ENCODE measurements at regions not wholly inside any gene's neighbourhood (a gene's known extent, or its start where the extent isn't known, plus 50 kb on each side); places are given as distances from the start of the nearest gene placed in this dataset.
"Not testable (repeated sequence)": the region's sequence is repeated elsewhere in the genome, so short reads cannot be mapped to it uniquely, and the experiment has no call there.

GRCh38 chr4:181810711-181811110, 432.5 kb upstream of the TENM3 start:
- Mint-ChIP-seq H3K27me3 (no peaks in the 10 kb centered on the region), H3K9me3 (ENCODE audit: low read depth) (no peaks in the 10 kb centered on the region), H3K36me3 (ENCODE audit: insufficient read depth) (no peaks in the 10 kb centered on the region), H3K27ac (no peak overlapping the region), H3K4me1 (ENCODE audit: low read depth) (no peaks in the 10 kb centered on the region), H3K4me3 (ENCODE audit: low read depth) (no peak overlapping the region)
- TF ChIP-seq CTCF (IDR thresholded peaks at IDR 0.05; ENCODE audit: unreplicated experiment) = no peak
- DNase-seq (ENCODE audit: low spot score, unreplicated experiment) = no peak

- not testable (repeated sequence) for H3K36me3 Mint-ChIP-seq (ENCODE audit: insufficient read depth); DNase-seq (ENCODE audit: low spot score, unreplicated experiment); H3K4me3 Mint-ChIP-seq (ENCODE audit: low read depth); H3K9me3 Mint-ChIP-seq (ENCODE audit: low read depth); H3K27ac Mint-ChIP-seq; H3K4me1 Mint-ChIP-seq (ENCODE audit: low read depth); H3K27me3 Mint-ChIP-seq
These were observed 431.7 kb upstream of the TENM3 start for GRCh38 chr4:181811550-181811949.

- peaks cover 3% of the 10 kb centered on the region for H3K36me3 Mint-ChIP-seq (ENCODE audit: insufficient read depth)
- peaks cover 32% of the 10 kb centered on the region for H3K4me1 Mint-ChIP-seq (ENCODE audit: low read depth)
- peaks cover 5% of the 10 kb centered on the region for H3K9me3 Mint-ChIP-seq (ENCODE audit: low read depth)
- H3K4me3 Mint-ChIP-seq (ENCODE audit: low read depth) = no peak overlapping the region
- no peaks in the 10 kb centered on the region for H3K27me3 Mint-ChIP-seq
- H3K27ac Mint-ChIP-seq = peak overlapping the region; percentile 78
- no peak for TF ChIP-seq CTCF (IDR thresholded peaks at IDR 0.05; ENCODE audit: unreplicated experiment)
- no peak for DNase-seq (ENCODE audit: low spot score, unreplicated experiment)
These were observed 423.3 kb upstream of the TENM3 start for GRCh38 chr4:181819946-181820345.

- peaks cover 3% of the 10 kb centered on the region for H3K36me3 Mint-ChIP-seq (ENCODE audit: insufficient read depth)
- peak overlapping the region; percentile 82 for H3K27ac Mint-ChIP-seq
- no peak for DNase-seq (ENCODE audit: low spot score, unreplicated experiment)
- H3K4me1 Mint-ChIP-seq (ENCODE audit: low read depth) = peaks cover 32% of the 10 kb centered on the region
- H3K9me3 Mint-ChIP-seq (ENCODE audit: low read depth) = peaks cover 5% of the 10 kb centered on the region
- no peak for TF ChIP-seq CTCF (IDR thresholded peaks at IDR 0.05; ENCODE audit: unreplicated experiment)
- H3K4me3 Mint-ChIP-seq (ENCODE audit: low read depth) = peak overlapping the region; percentile 39
- H3K27me3 Mint-ChIP-seq = no peaks in the 10 kb centered on the region
These were observed 422.6 kb upstream of the TENM3 start for GRCh38 chr4:181820553-181820952.

- H3K27ac Mint-ChIP-seq = peak overlapping the region; percentile 82
- peaks cover 3% of the 10 kb centered on the region for H3K36me3 Mint-ChIP-seq (ENCODE audit: insufficient read depth)
- H3K27me3 Mint-ChIP-seq = peaks cover 6% of the 10 kb centered on the region
- no peak for TF ChIP-seq CTCF (IDR thresholded peaks at IDR 0.05; ENCODE audit: unreplicated experiment)
- peaks cover 5% of the 10 kb centered on the region for H3K9me3 Mint-ChIP-seq (ENCODE audit: low read depth)
- H3K4me1 Mint-ChIP-seq (ENCODE audit: low read depth) = peaks cover 32% of the 10 kb centered on the region
- DNase-seq (ENCODE audit: low spot score, unreplicated experiment) = no peak
- peak overlapping the region; percentile 39 for H3K4me3 Mint-ChIP-seq (ENCODE audit: low read depth)
These were observed 421.9 kb upstream of the TENM3 start for GRCh38 chr4:181821039-181822004.

GRCh38 chr4:181822005-181822375, 421.2 kb upstream of the TENM3 start:
- peaks cover 12% of the 10 kb centered on the region for H3K27me3 Mint-ChIP-seq
- peaks cover 3% of the 10 kb centered on the region for H3K36me3 Mint-ChIP-seq (ENCODE audit: insufficient read depth)
- TF ChIP-seq CTCF (IDR thresholded peaks at IDR 0.05; ENCODE audit: unreplicated experiment) = no peak
- H3K27ac Mint-ChIP-seq = no peak overlapping the region
- no peak for DNase-seq (ENCODE audit: low spot score, unreplicated experiment)
- peaks cover 34% of the 10 kb centered on the region for H3K4me1 Mint-ChIP-seq (ENCODE audit: low read depth)
- no peak overlapping the region for H3K4me3 Mint-ChIP-seq (ENCODE audit: low read depth)
- peaks cover 5% of the 10 kb centered on the region for H3K9me3 Mint-ChIP-seq (ENCODE audit: low read depth)
